HG02798 (cell line): ENCODE measurements at regions not wholly inside any gene's neighbourhood (a gene's known extent, or its start where the extent isn't known, plus 50 kb on each side); places are given as distances from the start of the nearest gene placed in this dataset.

Experiments
- ATAC-seq: cut with Tn5 transposase; IDR thresholded peaks from one replicate; pipeline ENCODE4 v1.9.1; 2021; ENCODE audit warnings: mild to moderate bottlenecking; ENCODE audit not compliant: unreplicated experiment, poor library complexity

DNA sequence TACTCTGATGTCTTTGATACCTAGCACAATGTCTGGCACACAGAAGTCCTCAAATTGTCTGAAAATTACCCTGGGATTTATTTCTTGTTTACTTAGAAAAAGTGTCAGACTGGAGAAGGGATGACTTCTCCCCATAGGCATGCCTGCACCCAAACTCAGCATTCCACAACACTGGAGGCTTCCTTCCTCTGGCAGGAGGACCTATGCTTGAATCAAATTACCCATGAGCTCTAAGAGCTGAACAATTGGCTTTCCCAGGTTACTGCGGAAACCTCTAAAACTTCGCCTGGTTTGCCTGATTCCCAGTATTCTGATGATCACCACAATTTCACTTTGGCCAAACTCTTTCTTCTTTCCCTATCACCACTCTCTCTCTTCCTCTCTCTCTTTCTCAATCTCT, 217.4 kb downstream of the DIPK2A start:
- no peak for ATAC-seq

DNA sequence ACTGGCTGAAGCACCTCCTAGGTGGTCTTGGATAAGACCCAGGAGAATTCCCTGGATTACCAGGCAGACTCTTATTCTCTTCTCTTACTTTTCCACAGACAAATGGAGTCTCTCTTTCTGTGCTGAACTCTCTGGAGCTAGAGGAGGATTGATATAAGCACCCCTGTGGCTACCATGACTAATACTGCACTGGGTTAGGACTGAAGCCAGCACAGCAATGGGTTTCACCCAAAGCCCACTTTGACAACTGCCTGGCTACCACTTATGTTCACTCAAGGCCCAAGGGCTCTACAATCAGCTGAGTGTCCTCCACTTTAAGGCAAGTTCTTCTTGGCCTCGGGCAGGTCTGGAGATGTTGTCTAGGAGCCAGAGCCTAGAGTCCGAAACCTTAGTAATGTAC, 225.5 kb downstream of the DIPK2A start:
- ATAC-seq: no peak

DNA sequence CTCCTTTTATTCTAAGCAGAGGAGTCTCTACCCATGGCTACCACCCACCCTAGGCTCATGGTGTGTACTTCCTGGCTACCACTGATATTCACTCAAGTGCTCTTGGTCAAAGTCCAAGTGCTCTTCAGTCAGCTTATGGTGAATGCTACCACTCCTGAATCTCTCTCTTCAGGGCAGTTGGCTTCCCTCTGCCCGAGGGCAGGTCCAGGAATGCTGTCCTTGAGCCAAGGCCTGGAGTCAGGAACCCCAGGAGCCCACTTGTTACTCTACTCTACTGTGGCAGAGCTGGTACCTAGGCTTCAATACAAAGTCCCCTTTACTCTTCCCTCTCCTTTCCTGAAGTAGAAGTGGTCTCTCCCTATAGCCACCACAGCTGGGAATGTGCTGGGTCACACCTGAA, 226.0 kb downstream of the DIPK2A start:
- ATAC-seq: no peak

DNA sequence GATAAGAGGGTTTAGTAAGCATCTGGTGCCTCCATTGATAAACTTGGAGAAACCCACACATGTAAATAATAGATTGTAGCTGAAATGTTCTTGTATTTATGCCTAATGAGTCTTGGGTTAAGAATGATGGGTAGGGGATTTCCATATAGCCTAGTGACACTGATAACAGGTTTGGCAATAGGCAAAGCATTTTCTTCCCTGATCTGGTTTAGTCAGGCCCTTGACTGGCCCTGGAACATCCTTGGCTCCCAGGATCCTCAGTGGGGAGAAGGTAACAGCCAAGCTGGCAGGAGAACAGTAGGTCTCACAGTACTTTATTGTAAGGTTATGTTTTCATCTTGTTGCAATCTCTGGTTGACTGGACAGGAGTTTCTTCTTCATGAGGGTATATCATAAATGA, 228.4 kb downstream of the DIPK2A start:
- ATAC-seq: no peak

DNA sequence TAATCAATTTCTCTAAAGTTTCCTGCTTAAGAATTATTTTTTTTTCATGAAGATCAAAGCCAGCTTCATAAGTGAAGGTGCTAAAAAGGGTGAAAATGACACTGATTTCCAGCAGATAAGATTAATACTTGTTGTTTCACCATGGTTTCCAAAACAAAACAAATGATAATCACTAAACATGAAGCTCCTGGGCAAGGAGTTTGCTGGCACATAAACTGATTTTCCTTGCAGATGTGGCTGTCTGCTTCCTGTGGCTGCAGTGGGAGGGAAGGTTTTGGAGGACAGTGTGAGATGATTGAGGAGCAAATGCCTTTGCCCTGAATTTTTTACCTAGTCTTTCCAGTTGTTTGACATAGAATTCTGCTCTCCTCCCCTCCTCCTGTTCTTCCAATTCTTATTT, 228.8 kb downstream of the DIPK2A start:
- no peak for ATAC-seq

DNA sequence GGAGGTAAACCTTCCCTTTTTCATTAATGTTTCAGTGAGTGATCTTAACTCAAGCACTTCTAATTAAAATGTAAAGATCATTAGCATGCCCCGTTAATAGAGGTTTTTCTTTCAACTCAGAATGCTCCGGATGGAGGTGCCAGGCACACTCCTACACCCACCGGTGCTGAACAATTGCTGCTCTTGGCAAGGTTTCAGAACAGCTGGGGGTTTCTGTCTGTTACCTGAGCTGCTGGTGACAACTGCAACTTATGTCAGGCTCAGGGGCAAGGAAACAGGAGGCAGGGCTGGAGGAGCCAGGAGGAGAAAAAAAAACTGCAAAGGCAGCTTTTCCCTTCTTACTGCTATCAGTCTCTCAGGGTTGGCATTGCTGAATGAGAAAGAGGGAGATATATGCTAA, 250.1 kb downstream of the DIPK2A start:
- no peak for ATAC-seq

DNA sequence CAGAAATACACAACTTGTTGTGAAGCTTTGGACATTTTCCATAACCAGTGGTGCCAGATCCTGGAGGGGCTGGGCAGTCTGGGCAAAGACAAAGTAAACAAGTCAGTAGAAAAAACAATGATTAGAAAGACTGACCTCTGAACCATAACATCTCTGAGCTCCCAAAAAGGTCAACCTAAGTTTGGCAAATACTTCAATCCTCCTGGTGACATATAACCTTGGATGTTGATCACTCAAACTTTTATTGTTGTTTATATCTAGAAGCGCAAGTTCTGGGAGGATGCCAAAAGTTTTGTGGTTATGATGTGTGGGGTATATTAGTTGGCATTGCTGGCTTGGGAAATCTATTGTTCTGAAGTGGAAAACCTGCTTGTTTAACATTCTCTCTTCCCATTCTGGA, 257.7 kb downstream of the DIPK2A start:
- ATAC-seq: no peak

DNA sequence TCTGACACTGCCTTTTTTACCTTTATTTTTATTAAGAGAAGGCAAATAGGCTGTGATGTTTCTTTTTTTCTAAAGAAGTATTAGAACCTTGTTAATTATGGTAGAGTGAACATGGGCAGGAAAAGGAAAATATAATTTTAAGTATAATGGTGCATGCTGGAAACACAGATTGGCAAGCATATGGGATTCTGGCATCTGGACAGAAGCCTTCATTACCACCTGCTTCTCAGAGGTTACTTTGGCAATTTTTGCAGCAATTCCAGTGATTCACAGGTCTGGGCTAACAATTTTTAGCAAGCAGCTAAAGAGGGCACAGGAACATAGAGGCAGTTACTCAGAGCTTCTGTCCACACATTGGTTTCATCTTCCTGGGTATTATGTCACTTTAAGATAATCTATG, 258.3 kb downstream of the DIPK2A start:
- no peak for ATAC-seq

DNA sequence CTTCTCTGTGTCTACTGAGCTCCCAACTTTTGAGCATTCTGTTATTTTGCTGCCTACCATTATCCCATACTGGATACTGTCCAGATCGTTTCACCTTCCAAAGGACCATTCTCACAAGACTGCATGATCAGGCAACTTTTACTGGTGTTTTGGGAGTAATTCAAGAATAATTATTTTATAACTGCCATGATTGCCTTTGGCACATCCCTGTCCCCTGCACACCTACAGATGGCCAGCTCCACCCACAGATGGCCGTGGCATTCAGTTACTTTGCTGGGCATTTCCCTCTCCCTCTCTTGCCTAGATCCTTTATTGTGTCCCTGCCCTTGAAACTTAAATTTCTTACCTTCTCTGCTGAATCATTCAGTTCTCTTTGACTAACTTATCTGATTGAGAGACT, 263.9 kb downstream of the DIPK2A start:
- ATAC-seq: no peak

DNA sequence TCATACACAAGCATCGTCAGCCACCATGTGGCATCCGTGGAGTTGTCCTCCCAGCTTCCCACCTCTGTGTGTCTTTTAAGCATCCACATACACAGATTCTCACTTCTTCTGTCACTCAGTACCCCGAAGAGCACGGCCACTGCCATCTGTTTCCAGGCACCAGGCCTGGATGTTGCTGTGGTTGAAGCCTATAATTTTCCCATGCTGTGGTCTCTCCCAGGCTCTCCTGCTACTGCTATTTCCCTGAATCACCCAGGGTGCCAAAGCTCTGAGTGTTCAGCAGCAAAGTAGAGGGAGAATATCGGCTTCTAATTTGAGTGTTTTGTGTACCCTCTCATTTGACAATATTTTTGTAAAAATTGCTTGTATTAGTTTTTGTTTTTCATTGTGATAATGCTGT, 265.7 kb downstream of the DIPK2A start:
- ATAC-seq: no peak

DNA sequence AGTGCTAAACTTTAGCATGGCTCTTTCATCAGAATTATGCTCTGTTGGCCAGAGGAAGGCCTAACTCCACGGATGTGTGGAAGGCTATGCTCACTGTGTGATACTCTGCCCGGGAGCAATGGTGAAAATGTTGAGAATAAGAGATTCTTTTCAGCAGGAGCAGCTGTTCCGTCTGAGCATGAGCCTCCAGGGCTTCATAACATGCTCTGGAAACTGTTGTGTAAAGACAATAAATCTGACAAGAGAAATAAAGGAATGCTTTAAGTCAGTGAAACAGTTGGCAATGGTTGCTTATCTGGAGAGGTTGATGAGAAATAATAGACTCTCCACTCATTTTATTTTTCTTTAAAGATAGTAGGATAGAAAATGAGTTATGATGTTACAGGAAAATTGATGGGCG, 269.8 kb downstream of the DIPK2A start:
- no peak for ATAC-seq

DNA sequence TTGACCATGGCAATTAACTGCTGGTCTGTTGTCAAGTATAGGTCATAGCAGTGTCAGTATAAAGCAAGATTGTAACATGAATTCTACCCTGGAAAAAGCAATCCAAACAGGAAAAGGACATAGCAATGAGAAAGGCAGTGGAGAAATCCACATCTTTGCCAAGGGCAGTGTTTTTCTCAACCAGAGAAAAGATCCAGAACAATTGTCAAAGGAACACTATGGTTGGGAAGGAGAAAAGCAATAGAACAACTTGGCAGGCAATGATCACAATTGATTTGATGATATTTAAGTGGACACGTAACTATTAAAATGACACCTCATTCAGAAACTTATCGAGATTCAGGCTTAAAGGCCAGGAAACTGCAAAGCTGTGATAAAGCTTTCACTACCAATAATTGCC, 271.1 kb downstream of the DIPK2A start:
- ATAC-seq: no peak

DNA sequence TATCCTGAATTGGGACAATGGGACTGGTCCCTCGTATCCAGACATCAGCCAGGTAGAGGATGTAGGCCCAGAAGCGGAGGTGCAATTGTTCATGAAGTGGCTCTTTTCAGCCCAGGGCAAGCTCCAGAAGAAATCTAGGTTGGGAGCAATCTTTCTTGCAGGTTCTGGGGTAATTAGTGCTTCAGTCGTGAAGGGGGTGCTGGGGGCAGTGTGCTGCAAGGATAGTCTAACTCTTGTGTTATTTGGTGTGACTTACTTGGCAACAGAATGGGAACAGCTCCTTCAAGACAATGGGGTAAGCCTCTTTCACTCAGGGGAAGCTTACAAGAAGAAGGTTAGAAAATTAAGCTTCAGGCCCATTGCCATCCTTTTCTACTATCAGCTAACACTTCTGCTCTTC, 273.0 kb downstream of the DIPK2A start:
- ATAC-seq: no peak

DNA sequence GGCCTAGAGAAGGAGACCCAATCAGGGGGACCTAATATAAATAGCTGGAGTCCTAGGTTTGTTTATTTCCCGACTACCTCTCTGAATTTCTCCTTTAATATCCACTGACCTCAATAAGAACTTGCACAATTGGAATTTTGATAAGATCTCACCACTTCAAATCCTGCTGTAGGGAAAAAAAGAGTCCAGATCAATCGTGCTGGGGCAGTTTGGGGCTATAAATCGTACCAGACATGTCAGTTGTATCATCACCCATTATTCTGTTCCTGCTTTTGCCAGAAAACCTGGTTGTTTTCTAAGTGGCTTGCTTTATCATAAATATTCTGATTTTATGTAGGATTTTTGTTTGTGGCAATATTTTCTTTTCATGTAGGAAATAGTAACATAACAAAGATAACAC, 281.3 kb downstream of the DIPK2A start:
- ATAC-seq: no peak

DNA sequence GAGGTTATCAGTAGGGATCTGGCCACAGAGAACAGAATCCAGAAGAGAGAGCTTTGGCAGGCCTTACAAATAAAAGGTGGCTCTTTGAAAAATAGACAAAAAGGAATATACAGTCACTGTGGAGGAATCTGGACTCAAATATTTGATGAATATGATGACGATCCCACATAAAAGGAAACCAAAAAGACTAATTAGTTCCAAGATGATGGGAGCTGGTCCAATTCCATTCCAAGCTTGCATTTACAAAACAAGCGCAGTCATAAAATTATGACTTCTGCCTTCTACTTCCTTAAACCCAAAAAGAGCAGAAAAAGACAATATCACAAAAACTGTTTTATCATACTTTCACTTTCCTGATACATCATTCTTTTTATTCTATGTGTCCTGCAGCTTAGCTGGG, 285.8 kb downstream of the DIPK2A start:
- no peak for ATAC-seq

DNA sequence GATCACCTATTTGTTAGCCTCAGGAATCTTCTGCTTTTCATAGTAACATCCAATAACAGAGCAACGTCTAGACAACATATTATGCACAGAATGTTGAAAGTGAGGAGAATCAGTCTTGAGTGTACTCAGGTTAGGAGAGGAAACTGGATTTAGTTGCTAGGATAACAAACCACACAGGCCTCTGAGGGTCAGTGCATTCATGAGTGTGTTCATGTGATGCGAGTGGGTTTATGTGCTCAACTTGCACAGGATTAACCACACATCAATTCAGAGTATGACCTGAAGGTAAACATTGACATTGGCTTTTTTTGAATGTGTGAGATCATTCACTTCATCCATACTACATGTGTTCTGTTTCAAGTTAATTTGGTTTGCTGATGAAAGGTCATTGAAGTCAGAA, 287.6 kb downstream of the DIPK2A start:
- no peak for ATAC-seq

DNA sequence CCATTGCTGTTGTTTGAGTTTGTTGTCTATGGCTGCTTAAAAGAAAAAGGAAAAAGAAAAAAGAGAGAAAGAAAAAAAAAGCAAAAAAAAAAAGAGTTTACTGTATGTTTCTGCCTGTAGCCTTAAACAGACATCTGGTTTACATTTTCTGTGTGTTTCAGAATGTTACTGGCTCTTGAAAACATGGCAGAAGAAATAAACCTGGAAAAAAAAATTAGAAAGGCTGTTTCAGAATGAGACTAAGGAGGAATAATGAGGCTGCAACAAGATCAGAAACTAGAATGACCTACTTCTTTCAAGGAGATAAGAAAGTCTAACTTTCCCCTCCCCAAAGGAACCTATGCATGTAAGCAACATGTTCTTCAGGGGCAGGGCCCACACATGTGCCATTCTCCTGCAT, 292.1 kb downstream of the DIPK2A start:
- ATAC-seq: no peak

DNA sequence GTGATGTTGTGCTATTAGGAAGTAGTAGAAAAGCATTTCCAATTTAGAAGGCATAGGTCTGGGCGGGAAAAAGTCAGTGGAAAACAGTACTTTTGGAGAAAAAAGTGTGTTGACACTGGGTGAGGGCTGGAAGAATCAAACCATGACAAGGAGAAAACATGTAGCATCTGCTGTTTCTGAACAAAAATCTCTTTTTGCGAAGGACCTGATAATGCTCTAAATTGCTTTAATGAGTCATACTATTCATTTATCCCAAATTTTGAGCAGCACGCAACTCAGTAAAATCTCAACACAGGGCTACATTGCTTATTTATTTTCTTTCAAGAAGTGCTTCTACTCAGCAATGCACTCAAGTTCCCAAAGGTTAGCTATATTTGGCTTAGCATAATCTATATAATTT, 292.7 kb downstream of the DIPK2A start:
- no peak for ATAC-seq

DNA sequence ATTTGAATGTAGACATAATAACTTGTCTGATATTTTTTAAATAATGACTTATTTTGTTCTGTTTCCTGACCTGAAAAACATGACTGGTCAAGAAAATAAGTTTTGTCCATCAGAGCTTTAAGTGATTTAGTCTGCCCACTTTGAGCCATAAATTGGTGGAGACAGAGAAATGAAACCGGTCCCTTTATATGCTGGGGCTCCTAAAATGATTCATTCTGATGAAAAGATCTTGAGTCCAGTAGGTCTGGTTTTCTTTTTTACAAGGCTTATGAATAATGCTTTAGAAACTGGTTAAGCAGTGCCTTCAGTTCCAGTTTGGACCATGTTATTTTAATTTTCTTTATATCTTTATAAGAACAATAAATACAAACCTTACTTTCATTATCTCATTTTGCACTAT, 293.2 kb downstream of the DIPK2A start:
- ATAC-seq: no peak

DNA sequence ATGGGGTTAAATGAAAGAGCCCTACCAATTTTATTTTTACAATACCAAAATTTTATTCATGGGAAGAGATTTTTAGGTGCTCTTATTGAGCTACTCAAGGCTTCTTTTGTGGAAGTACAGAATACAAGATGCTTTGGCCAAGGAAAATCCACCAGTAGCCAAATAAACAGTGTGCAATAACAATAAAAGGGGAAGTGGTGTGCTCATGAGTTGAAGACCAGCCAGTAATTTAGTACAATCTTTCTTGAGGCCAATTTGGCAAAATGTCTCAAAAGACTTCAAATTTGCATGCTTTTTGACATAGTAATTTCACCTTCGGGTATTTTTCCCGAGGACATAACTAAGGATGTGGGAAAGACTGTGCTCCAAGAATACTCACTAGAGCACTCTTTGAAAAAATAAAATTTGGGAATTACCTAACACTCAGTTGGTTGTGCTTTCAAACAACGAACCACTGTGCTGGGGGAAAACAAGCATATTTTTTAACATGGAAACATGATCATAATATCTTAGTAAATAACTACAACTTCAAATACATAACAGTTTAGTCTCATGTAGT, 294.0 kb downstream of the DIPK2A start:
- no peak for ATAC-seq

DNA sequence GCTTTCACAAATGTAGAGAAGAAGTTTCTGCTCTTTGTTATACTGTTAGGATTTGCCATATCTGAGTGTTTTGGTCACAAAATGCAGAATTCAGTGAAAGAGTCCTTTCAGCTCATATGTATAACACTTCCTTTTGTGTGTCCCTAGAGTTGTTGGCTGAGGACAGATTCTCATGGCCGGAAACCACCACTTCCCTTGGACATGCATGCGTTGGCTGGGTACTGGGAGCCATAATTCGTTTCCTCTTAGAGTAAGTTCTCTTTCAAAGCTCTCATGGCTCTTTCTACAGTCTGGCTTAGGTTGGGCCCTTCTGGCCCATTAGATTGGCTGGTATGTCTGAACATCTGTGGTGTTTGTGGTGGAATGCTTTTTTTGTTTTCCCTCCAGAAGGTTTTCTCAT, 298.5 kb downstream of the DIPK2A start:
- no peak for ATAC-seq

DNA sequence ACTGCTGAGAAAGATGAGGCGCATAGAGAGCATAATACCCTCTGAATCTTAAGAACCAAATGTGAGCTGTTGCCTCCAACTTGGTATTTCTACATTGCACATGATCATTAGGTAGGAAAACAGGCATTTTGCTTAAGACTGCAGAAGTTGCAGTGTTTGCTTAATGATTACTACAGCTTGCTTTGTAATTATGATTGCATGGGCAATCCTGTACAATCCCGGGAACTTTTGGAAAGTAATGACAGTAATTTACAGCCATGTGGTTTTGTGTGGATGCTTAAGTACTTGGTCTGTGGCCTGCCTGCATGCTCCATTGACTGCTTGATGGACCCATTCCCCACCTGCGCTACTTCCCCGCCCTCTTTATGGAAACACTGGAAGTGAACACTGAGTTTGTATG, 301.1 kb downstream of the DIPK2A start:
- no peak for ATAC-seq

DNA sequence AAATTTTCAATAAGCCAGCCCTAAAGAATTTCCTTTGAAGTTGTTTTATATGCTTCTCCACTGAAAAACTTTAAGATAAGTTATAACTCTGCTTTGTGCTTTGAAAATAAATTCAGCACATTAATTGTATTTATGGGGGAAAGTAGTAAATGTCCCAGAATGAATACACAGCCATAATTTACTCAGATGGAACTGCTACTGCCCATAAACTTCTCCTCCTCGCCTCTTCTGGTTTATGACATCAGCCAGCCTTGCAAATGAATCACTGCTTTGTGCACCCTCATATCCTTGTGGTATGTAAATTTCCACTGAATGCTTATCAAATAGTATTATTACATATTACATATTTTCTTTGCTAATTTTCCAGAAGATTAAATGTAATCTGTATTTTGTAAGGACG, 302.0 kb downstream of the DIPK2A start:
- ATAC-seq: no peak
